IMR-90 (cell line): ENCODE measurements at regions not wholly inside any gene's neighbourhood (a gene's known extent, or its start where the extent isn't known, plus 50 kb on each side); places are given as distances from the start of the nearest gene placed in this dataset.

Source experiments
- ATAC-seq: fragments of 200-7000 bp; cut with Tn5 transposase; 2 replicates; pipeline ENCODE4 v1.9.1; 2020; ENCODE audit warnings: low read depth, mild to moderate bottlenecking, moderate library complexity
- BruUV-seq: library from RNA; stranded (reverse); fragments of 400-500 nt; replicated peaks from 2 replicates; lab custom pipeline; 2021; lab: Mats Ljungman, UMichigan
- CTCF ChIA-PET: fragments of 300-600 bp; formaldehyde crosslinking; extraction: SDS; loops from one replicate; lab custom pipeline; 2021; ENCODE audit warnings: antibody characterized with exemption; lab: Yijun Ruan, JAX
- POLR2A ChIA-PET: fragments of 300-600 bp; sonication (Branson Sonifier 250); formaldehyde crosslinking; loops from one replicate; lab custom pipeline; 2022; ENCODE audit warnings: antibody characterized with exemption; ENCODE audit not compliant: unreplicated experiment; lab: Charles Lee
- DNase-seq: peaks from one replicate; pipeline ENCODE4 v3.0.0; 2013
- H2AFZ ChIP-seq: replicated peaks from 2 replicates; pipeline ENCODE3; 2013; ENCODE audit warnings: low read length, mild to moderate bottlenecking; ENCODE audit not compliant: poor library complexity
- H2AK5ac ChIP-seq: 2 replicates; pipeline ENCODE4 v1.6.1; 2013; ENCODE audit warnings: low read depth, low read length, inconsistent platforms
- H2AK9ac ChIP-seq: replicated peaks from 2 replicates; pipeline ENCODE3; 2013; ENCODE audit warnings: mild to moderate bottlenecking, low read depth, low read length, moderate library complexity; ENCODE audit not compliant: poor library complexity
- H2BK120ac ChIP-seq: 2 replicates; pipeline ENCODE4 v1.6.1; 2013; ENCODE audit warnings: low read depth, low read length, inconsistent platforms
- H2BK15ac ChIP-seq: 3 replicates; pipeline ENCODE4 v1.6.1; 2013; ENCODE audit warnings: low read depth, low read length, inconsistent platforms
- H2BK20ac ChIP-seq: 2 replicates; pipeline ENCODE4 v1.6.1; 2013; ENCODE audit warnings: low read depth, mild to moderate bottlenecking, inconsistent platforms, low read length, moderate library complexity
- H2BK5ac ChIP-seq: 2 replicates; pipeline ENCODE4 v1.6.1; 2013; ENCODE audit warnings: mild to moderate bottlenecking, low read depth, low read length, inconsistent platforms; ENCODE audit not compliant: poor library complexity, severe bottlenecking
- H3K14ac ChIP-seq: replicated peaks from 2 replicates; pipeline ENCODE4 v1.6.1; 2013; ENCODE audit warnings: low read depth, low read length, inconsistent platforms
- H3K18ac ChIP-seq: 2 replicates; pipeline ENCODE4 v1.6.1; 2013; ENCODE audit warnings: low read depth, low read length, control low read depth
- H3K23ac ChIP-seq: 2 replicates; pipeline ENCODE4 v1.6.1; 2013; ENCODE audit warnings: low read depth, low read length, inconsistent platforms
- H3K27ac ChIP-seq: 2 replicates; pipeline ENCODE4 v1.5.1; 2013; ENCODE audit warnings: mild to moderate bottlenecking, control low read depth, low read length; ENCODE audit not compliant: insufficient read depth
- H3K27me3 ChIP-seq: 2 replicates; pipeline ENCODE4 v1.6.1; 2013; ENCODE audit warnings: low read length; ENCODE audit not compliant: control insufficient read depth, insufficient read depth
- H3K36me3 ChIP-seq: 2 replicates; pipeline ENCODE4 v1.6.1; 2013; ENCODE audit warnings: low read length, mixed read lengths; ENCODE audit not compliant: control insufficient read depth, insufficient read depth
- H3K4ac ChIP-seq: 2 replicates; pipeline ENCODE4 v1.6.1; 2013; ENCODE audit warnings: low read depth, low read length, inconsistent platforms
- H3K4me1 ChIP-seq: 2 replicates; pipeline ENCODE4 v1.6.1; 2013; ENCODE audit warnings: low read length, mixed read lengths; ENCODE audit not compliant: control insufficient read depth, insufficient read depth
- H3K4me2 ChIP-seq: 2 replicates; pipeline ENCODE4 v1.6.1; 2013; ENCODE audit warnings: low read depth, mild to moderate bottlenecking, control low read depth, low read length, moderate library complexity
- H3K4me3 ChIP-seq: 2 replicates; pipeline ENCODE4 v1.5.1; 2013; ENCODE audit warnings: low read depth, mild to moderate bottlenecking, control low read depth, low read length, moderate library complexity; ENCODE audit not compliant: insufficient read depth
- H3K56ac ChIP-seq: 2 replicates; pipeline ENCODE4 v1.6.1; 2013; ENCODE audit warnings: low read length, inconsistent platforms; ENCODE audit not compliant: insufficient read depth; ENCODE audit errors: extremely low read depth
- H3K79me1 ChIP-seq, 2 experiments: 2 replicates each; pipeline ENCODE4 v1.6.1; 2013; ENCODE audit warnings: low read length in 2 of 2, inconsistent platforms in 1 of 2, low read depth in 1 of 2
- H3K9ac ChIP-seq: 2 replicates; pipeline ENCODE4 v1.6.1; 2013; ENCODE audit warnings: low read depth, low read length, control low read depth
- H3K9me1 ChIP-seq: 2 replicates; pipeline ENCODE4 v1.6.1; 2013; ENCODE audit warnings: low read length, inconsistent platforms; ENCODE audit not compliant: insufficient read depth
- H3K9me3 ChIP-seq: 2 replicates; pipeline ENCODE4 v1.6.1; 2013; ENCODE audit warnings: low read length; ENCODE audit not compliant: control insufficient read depth, insufficient read depth
- H4K20me1 ChIP-seq: 2 replicates; pipeline ENCODE4 v1.6.1; 2013; ENCODE audit warnings: low read length, inconsistent platforms; ENCODE audit not compliant: insufficient read depth
- H4K5ac ChIP-seq: 2 replicates; pipeline ENCODE4 v1.6.1; 2013; ENCODE audit warnings: mild to moderate bottlenecking, low read depth, low read length, control low read depth
- H4K8ac ChIP-seq, 2 experiments: 2 replicates each; pipeline ENCODE4 v1.6.1; 2013; ENCODE audit warnings: low read depth in 2 of 2, low read length in 2 of 2, control low read depth in 1 of 2, inconsistent platforms in 1 of 2
- H4K91ac ChIP-seq: 2 replicates; pipeline ENCODE4 v1.6.1; 2013; ENCODE audit warnings: low read depth, low read length, inconsistent platforms; ENCODE audit not compliant: insufficient read depth
- CEBPB ChIP-seq: IDR thresholded peaks from 2 replicates; pipeline ENCODE4 v1.6.1; 2012; ENCODE audit warnings: low read depth, low read length, improper control_type of control experiment
- FOS ChIP-seq: fragments of 150-350 bp; IDR thresholded peaks from 2 replicates; pipeline ENCODE4 v1.6.1; 2016; ENCODE audit warnings: low read depth, low read length
- MAZ ChIP-seq: IDR thresholded peaks from 2 replicates; pipeline ENCODE4 v1.6.1; 2012; ENCODE audit warnings: low read depth, mild to moderate bottlenecking, low read length, improper control_type of control experiment, moderate library complexity, borderline replicate concordance
- NFE2L2 ChIP-seq: fragments of 150-350 bp; IDR thresholded peaks from 2 replicates; pipeline ENCODE4 v1.6.1; 2016; ENCODE audit warnings: low read depth, mild to moderate bottlenecking, low read length
- RAD21 ChIP-seq: IDR thresholded peaks from 2 replicates; pipeline ENCODE4 v1.6.1; 2012; ENCODE audit warnings: low read length, improper control_type of control experiment
- whole genome bisulfite sequencing, 2 experiments: methylation state at CpG; one replicate each; pipeline versions ENCODE4 v1.1.5 to v1.1.7; 2013; ENCODE audit warnings: missing lambda C conversion rate in 2 of 2; ENCODE audit not compliant: insufficient read length in 1 of 2; ENCODE audit errors: extremely low coverage in 2 of 2; 5-methylcytosine and 5-hydroxymethylcytosine counted together
- dilution Hi-C: fragments of 300-500 bp; cut with HindIII; formaldehyde crosslinking; loops from one replicate; pipeline ENCODE4 v1.14.3; 2018; ENCODE audit warnings: low sequenced_read_pairs; ENCODE audit not compliant: unreplicated experiment
- in situ Hi-C: fragments of 300-500 bp; cut with MboI; formaldehyde crosslinking; loops from 3 replicates; pipeline ENCODE4 v1.14.3; 2019; ENCODE audit warnings: low sequenced_read_pairs, inconsistent platforms, mixed read lengths
- intact Hi-C: fragments of 100-400 bp; cut with micrococcal nuclease; formaldehyde crosslinking; loops from 2 replicates; pipeline ENCODE4 v1.10.0; 2022
- TF ChIP-seq, protein P1 (sequence below): conservative IDR thresholded peaks from 2 replicates; pipeline ENCODE4 v1.5.1; 2012; ENCODE audit warnings: mild to moderate bottlenecking, low read depth, low read length, improper control_type of control experiment

DNA sequence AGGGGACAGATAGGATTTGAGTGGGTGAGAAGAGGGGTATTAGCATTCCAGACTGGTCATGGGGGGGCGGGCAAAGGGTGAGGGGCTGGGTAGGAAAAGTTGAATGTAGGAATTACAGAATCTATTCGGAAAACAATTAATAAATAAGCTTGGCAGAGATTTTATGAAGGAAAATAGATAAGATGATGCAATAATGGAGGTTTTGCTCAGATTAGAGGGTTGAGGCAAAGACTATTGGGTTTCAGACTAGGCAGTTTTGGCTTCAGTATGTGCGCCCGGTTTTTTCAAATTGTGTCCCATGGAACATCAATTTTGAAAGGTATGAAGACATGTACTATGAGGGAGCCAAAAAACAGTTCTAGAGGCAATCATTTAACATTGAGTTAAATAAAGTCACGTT lies 410.6 kb downstream of the SPRY1 start:
- no peak overlapping the region for H3K4ac ChIP-seq
- H4K20me1 ChIP-seq: no peaks in the 10 kb centered on the region
- no peak overlapping the region for H2AK9ac ChIP-seq
- TF ChIP-seq RAD21 (no peak), NFE2L2 (no peak), MAZ (no peak), FOS (no peak), CEBPB (peak; percentile 57; the same call in 1 of the 2 replicates)
- TF ChIP-seq, protein P1, sequence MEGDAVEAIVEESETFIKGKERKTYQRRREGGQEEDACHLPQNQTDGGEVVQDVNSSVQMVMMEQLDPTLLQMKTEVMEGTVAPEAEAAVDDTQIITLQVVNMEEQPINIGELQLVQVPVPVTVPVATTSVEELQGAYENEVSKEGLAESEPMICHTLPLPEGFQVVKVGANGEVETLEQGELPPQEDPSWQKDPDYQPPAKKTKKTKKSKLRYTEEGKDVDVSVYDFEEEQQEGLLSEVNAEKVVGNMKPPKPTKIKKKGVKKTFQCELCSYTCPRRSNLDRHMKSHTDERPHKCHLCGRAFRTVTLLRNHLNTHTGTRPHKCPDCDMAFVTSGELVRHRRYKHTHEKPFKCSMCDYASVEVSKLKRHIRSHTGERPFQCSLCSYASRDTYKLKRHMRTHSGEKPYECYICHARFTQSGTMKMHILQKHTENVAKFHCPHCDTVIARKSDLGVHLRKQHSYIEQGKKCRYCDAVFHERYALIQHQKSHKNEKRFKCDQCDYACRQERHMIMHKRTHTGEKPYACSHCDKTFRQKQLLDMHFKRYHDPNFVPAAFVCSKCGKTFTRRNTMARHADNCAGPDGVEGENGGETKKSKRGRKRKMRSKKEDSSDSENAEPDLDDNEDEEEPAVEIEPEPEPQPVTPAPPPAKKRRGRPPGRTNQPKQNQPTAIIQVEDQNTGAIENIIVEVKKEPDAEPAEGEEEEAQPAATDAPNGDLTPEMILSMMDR: no peak
- peak overlapping the region; percentile 19; the same call in 1 of the 2 replicates for H3K18ac ChIP-seq
- H3K4me1 ChIP-seq: no peaks in the 10 kb centered on the region
- no peak overlapping the region for H2BK120ac ChIP-seq
- intact Hi-C loops (no loop called here), dilution Hi-C loops (no loop called here), in situ Hi-C loops (no loop called here)
- POLR2A ChIA-PET: no interaction called here
- WGBS, 2 experiments: 65% methylated on average over 2 of the region's 5 CpGs; no CpG with 5 or more reads in 1 of the 2 experiments
- H2AFZ ChIP-seq: no peak overlapping the region
- no peak for DNase-seq
- no peaks in the 10 kb centered on the region for H3K79me1 ChIP-seq
- H2BK20ac ChIP-seq: no peak overlapping the region
- H3K9ac ChIP-seq: no peak overlapping the region
- H4K5ac ChIP-seq: no peak overlapping the region; the same call in 1 of the 2 replicates
- H3K27me3 ChIP-seq: no peaks in the 10 kb centered on the region
- no peak overlapping the region for H3K4me2 ChIP-seq
- H3K23ac ChIP-seq: no peak overlapping the region
- H3K9me3 ChIP-seq: no peaks in the 10 kb centered on the region
- no peak overlapping the region for H2BK5ac ChIP-seq
- no TSS peak for BruUV-seq
- H2BK15ac ChIP-seq: no peak overlapping the region
- H3K36me3 ChIP-seq: no peaks in the 10 kb centered on the region
- no peak overlapping the region for H3K27ac ChIP-seq
- no peak overlapping the region for H4K8ac ChIP-seq
- H3K9me1 ChIP-seq: no peaks in the 10 kb centered on the region
- no peak for ATAC-seq
- no peak overlapping the region for H4K91ac ChIP-seq
- no peak overlapping the region for H3K56ac ChIP-seq
- H3K14ac ChIP-seq: no peak overlapping the region
- H3K4me3 ChIP-seq: no peak overlapping the region
- CTCF ChIA-PET: interaction anchor here (0.5 kb wide), 1 partner anchor 673 kb away, joined by 4 read pairs; no protein-coding TSS in a partner anchor
- no peak overlapping the region for H2AK5ac ChIP-seq
